ENCODE measurements at regions not wholly inside any gene's neighbourhood (a gene's known extent, or its start where the extent isn't known, plus 50 kb on each side); places are given as distances from the start of the nearest gene placed in this dataset.

- DNase-seq: no peak
These were observed 322.5 kb upstream of the CPXCR1 start for GRCh38 chrX:88424541-88424940.

DNA sequence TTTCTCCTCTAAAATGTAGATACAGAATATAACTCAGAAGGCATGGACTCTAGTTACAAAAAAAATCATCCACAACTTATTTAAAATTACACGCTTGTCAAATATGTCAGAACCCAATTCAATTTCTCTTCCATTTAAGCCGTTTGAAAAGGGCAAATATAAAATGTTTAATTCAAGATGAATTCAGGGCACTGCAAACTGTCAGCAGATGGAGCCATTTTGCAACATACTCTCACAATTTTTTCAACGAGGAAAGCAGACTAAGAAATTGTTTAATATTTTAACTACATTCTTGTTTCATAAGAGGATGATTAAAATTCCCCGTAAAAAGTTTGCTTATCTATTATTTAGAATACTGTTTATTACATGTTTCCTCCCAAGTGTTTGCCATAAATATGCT lies 321.3 kb upstream of the CPXCR1 start:
- DNase-seq: no peak

DNA sequence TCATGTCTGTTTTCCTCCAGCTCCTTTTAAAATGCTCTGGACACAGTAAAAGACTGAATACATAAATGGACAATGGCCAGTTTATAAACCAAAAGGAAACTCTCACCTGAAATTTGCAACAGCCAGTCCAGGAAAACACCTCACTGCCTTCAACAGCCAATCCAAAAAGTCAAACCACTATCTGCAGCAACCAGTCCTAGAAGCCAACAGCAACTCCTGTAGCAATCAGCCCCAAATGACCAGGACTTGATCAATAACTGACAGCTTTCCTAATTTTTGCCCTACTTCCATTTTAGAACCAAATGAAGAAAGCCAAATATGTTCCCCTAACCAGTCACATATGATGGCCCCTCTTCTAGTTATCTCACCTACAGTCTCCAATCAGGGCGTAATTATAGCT lies 309.5 kb upstream of the CPXCR1 start:
- DNase-seq: no peak

DNA sequence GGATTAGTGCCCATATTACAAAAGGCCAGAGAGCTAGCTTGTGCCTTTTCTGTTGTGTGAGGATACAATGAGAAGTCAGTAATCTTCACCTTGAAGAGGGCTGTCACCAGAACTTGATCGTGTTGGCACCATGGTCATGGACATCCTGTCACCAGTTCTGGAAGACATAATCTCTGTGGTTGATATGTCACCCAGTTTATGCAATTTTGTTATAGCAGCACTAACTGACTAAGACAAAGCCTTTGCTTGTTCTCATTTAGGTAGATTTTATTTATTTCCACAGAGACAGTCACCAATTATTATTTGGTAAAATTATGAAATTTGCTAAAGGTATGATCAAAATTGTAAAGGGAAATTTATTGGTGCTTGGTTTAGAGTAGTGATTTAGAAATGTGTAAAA lies 308.8 kb upstream of the CPXCR1 start:
- no peak for DNase-seq

GRCh38 chrX:88439935-88440334 lies 307.1 kb upstream of the CPXCR1 start:
- no peak for DNase-seq
